Glomerular visceral epithelial cell (primary cell): ENCODE measurements at regions not wholly inside any gene's neighbourhood (a gene's known extent, or its start where the extent isn't known, plus 50 kb on each side); places are given as distances from the start of the nearest gene placed in this dataset.
"Not testable (repeated sequence)": the region's sequence is repeated elsewhere in the genome, so short reads cannot be mapped to it uniquely, and the experiment has no call there.

Experiments
- DNase-seq: peaks from one replicate; pipeline ENCODE4 v3.0.0-alpha.2; 2016; ENCODE audit errors: extremely low spot score

GRCh38 chr2:150853263-150853662 lies 365.8 kb upstream of the RND3 start:
- DNase-seq, result no peak

DNA sequence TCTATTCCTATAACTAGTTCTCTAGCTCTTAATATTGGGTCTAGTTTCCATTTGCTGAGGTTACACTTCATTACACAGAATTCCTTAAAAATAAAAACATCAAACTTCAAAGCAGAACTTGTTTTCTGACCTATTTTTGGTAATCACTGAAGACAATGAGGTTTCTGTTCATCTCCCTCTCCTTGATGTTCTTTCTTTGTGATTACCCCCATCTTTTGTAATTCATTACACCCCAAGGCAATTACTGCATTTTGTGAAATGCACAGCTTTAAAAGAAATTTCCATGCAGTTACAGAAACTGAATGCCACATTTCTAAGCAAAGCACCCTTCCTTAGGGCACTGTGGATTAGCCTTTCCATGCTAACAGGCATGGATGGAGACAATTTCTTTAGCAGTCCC lies 363.2 kb upstream of the RND3 start:
- DNase-seq, result no peak

DNA sequence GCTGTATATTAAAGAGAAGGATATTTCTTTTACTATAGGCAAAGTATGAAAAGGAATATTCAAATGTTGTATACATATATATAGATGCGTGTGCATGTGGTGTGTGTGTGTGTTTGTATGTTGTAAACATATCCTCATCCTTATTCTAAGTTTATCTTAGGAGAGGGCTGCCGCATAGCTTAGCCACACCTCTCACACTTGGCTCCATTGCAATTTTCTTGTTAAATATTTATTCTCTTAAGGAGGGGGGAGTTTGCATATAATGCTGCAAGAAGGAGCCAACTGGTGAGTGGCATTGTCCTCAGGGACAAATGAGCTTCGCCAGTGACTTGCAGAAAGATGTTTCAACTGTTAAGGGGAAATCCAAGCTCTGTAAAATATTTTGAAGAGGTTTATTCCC lies 360.1 kb upstream of the RND3 start:
- no peak for DNase-seq

DNA sequence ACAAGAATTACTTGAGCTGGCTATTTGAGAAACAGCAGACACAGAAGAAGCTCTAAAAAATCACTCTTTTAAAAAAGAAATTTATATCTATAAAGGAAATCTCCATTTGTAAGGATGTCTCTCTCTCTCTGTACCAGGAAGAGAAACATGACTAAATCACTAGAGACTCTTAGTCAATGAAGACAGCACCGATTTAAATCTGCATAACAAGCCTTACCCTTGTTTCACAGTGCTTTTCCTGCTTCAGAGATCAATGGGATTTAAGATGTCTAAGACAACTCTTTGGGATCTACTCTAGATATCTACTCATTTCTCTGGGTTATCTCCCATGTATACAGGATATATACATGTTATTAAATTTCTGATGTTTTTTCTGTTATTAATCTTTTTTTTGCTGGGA lies 359.2 kb upstream of the RND3 start:
- no peak for DNase-seq

GRCh38 chr2:150832686-150833085 lies 345.2 kb upstream of the RND3 start:
- no peak for DNase-seq

- DNase-seq, result no peak
Measured at GRCh38 chr2:150824118-150824517, 336.7 kb upstream of the RND3 start.

DNA sequence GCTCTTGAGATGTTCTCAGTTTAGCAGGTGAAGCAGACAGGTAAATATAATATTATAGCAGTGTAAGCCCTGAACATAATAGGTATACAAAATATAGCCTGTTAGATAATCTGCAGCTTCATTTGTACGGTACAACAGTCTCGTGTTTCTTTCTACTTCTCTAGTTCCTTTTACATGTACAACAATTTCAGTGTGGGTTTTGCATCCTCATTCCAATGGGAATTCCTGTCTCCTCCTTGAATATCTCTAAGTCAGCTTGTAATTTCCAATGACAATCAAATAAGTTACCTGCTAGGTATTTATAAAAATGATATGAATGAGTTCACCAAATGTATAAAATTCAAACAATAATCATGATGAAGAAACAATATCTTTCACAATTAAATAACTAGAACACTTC lies 330.0 kb upstream of the RND3 start:
- no peak for DNase-seq

GRCh38 chr2:150812664-150813367 lies 325.3 kb upstream of the RND3 start:
- DNase-seq, result no peak

DNA sequence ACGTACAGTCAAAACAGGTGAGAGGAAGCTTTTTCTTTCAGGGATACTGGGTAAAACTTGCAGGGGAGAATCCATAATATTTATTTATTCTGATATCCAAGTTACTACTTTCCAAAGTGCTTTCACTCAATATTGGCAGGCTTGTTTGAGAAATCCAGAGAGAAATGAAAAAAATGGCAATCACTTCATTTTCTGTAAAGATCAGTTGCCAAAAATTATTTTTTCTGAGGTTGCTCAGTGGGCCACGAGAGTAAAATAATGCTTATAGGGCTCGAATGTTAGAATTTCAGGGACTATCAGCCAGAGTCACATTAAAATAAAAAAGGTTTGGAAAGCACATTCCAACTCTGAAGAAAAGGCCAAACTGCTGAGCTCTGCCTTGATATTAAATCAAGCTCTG lies 324.6 kb upstream of the RND3 start:
- DNase-seq, result no peak

DNA sequence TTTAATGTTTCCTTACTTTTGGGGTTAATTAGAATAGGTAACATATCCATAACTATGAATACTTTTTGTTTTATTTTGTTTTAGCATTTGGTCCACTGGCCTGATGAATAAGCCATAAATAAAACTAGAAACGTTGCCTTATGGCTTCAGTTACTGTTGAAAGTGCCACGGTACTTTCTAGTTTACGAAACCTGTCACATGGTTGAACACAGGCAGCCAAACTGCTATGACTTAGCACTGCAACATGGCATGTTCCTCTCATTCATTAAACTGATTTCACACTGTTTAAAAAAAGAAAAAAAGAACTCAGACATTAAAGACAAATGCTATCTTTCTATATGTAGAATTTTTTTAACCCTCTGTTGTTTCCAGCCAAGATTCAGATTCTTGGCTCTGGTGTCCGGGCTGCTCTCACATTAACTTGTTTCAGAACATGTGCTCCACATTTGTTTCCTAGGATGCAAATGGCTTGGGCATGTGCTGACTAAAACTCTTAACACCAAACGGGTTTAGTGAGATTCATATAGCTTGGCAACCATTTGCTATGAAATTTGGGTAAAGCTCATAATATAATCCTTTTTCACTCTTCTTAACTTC lies 323.9 kb upstream of the RND3 start:
- no peak for DNase-seq

- DNase-seq, result no peak
Measured at GRCh38 chr2:150809103-150809502, 321.6 kb upstream of the RND3 start.

- DNase-seq, result no peak
Measured at GRCh38 chr2:150806336-150806735, 318.9 kb upstream of the RND3 start.

DNA sequence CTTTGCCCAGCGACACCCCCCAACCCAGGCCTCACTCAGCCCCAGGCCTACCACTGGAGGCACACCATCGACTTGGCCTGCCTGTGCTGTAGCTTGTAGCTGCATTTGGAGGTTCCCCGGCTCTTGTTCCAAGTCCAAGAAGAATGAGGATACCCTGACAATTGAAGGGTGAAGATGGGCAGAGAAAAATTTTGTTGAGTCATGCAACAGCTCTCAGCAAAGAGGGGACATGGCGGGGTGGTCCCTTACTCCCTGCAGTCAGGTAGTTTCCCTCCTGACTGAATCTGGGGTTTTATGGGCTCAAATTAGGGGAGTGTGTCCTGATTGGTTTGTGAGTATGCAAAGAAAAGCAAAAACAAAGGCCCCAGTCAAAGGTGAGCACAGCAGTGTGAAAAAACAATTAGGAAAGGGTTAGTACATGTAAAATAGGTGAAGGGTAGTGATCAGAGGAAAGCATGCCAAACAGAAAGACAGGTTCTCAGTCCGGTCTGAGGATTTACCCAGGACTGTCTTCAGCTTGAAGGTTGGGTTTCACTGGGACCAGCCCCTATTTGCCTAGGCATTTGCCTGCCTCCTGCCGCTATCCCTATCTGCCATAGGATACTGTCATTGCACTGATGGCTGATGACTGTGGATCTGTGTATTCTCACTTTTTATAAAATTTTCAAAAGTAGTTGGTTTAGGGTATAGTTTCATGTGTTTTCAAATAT lies 316.4 kb upstream of the RND3 start:
- no peak for DNase-seq

DNA sequence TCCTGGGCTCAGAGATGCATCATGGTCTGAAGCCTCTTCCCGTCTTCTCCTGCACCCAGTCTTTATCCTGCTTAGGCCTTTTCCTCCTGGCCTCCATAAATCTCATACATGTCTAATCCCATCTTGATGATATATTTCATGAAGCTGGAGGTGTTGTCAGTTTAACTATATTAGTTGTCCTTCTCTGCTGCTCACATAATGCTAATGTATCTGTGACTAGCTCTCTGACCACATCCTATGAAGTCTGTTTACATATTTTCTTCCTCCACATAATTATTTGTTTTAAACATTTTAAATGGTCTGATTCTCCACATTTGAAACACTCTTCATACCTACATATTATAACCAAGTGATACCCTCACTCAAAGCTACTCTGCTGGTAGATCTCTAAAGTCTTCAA lies 315.2 kb upstream of the RND3 start:
- DNase-seq, result no peak

GRCh38 chr2:150796236-150796635 lies 308.8 kb upstream of the RND3 start:
- DNase-seq, result not testable (repeated sequence)

- DNase-seq, result no peak
Measured at GRCh38 chr2:150792780-150793300, 305.4 kb upstream of the RND3 start.

DNA sequence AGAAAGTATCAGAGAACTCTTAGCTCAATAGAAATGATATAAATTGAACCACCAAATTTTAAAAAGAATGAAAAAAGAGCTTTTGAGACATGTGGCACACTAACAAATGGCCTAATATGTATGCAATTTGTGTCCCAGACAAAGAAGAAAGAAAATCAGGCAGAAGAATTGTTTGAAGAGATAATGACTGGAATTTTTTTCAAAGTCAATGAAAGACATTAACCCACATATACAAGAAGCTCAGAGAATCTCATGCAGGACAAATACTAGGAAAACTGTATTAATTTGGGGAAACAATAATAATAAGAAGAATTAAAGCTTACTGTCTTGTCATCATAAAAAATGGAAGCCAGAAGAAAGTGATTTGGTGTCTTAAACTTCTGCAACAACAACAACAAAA lies 304.1 kb upstream of the RND3 start:
- no peak for DNase-seq

DNA sequence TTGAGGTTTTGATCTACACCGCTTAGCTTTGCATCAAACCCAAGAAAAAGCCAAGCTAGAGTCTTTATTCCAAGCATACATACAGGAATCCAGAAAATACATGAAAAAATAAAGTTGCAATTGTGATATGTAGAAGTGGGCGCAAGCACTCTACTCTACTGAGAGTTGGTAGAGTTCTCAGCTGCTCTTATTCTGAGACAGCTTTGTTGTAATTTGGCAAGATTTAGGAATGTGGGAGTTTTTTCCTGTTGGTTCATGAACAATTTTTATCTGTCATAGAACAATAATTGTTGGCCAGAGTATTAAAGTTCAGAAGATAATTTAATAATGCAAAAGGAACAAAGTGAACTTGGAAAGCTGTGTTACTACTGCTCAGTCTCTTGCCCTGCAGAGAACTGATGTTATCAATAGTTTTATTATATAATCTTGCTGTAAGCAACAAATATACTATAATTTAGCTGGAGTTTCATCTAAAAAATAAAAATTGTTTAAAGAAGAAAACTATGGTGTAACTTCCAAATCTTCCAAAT lies 302.0 kb upstream of the RND3 start:
- DNase-seq, result no peak

GRCh38 chr2:150788426-150789140 lies 301.1 kb upstream of the RND3 start:
- no peak for DNase-seq

DNA sequence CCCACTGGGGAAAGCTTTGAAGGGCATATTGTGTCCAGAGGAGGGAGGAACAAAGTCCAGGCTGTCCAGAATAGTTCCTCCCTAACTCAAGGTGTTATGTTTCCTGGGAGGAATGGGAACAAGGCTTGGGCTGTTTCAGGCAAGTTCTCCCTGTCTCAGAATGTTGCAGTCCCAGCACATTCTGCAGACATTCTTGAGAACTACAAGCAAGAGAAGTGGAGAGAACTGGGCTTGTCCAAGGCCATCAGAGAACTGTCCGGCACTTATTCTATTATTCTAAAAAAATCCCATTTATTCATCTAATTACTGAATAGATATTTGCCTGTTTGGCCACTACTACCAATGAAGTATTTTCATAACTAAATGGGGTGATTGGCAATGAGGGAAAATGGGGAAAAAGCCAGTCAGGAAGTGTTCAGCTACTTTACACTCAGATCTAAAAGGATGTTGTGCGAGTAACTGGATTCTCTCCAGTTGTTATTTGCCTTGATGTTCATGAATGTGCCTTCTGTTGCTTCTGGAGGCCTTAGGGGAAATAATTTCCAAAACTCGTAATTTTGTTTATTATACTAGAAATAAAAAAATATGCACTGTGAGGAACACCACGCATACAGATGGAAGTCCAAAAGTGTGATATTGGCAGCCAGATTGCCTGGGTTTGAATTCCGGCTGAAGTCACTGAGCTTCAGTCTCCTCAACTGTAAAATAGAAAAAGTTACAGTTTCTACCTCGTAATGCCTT lies 300.1 kb upstream of the RND3 start:
- no peak for DNase-seq

DNA sequence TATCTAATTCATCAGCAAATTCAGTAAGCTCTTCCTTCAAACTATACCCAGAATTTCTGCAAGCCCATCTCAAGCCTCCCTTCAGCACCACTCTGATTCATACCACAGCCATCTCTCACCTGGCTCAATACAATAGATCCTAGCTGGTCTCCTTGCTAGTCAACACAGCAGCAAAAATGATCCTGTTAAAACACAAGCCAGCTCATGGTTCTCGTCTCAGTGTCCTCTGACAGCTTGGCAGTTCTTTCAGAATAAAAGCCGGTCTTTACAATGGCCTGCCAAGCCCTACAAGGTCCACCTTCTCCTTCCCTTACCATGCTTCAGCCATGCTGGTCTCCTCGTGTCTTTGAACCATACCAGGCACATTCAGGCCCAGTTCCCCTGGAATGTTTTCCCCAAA lies 296.9 kb upstream of the RND3 start:
- no peak for DNase-seq
